Calu3 (cell line): ENCODE measurements at regions not wholly inside any gene's neighbourhood (a gene's known extent, or its start where the extent isn't known, plus 50 kb on each side); places are given as distances from the start of the nearest gene placed in this dataset.

Source experiments
- BruUV-seq: library from RNA; stranded (reverse); fragments of 400-500 nt; replicated peaks from 2 replicates; lab custom pipeline; 2021; lab: Mats Ljungman, UMichigan
- CTCF ChIA-PET: fragments of 300-600 bp; sonication (Branson Sonifier 250); formaldehyde crosslinking; loops from one replicate; lab custom pipeline; 2022; ENCODE audit warnings: antibody characterized with exemption; lab: Charles Lee
- DNase-seq: peaks from one replicate; pipeline ENCODE4 v3.0.0; 2022
- H3K27ac Mint-ChIP-seq: one replicate; pipeline ENCODE4 v1.8.0; 2022; ENCODE audit warnings: mixed read lengths; ENCODE audit not compliant: unreplicated experiment
- H3K27me3 Mint-ChIP-seq: one replicate; pipeline ENCODE4 v1.8.0; 2022; ENCODE audit warnings: mixed read lengths; ENCODE audit not compliant: unreplicated experiment
- H3K36me3 Mint-ChIP-seq: one replicate; pipeline ENCODE4 v1.8.0; 2022; ENCODE audit warnings: mild to moderate bottlenecking, moderate library complexity, mixed read lengths; ENCODE audit not compliant: insufficient read depth, unreplicated experiment
- H3K4me1 Mint-ChIP-seq: one replicate; pipeline ENCODE4 v1.8.0; 2022; ENCODE audit warnings: mild to moderate bottlenecking, low read depth, mixed read lengths; ENCODE audit not compliant: unreplicated experiment
- H3K4me3 Mint-ChIP-seq: one replicate; pipeline ENCODE4 v1.8.0; 2022; ENCODE audit warnings: mild to moderate bottlenecking, low read depth, moderate library complexity, mixed read lengths; ENCODE audit not compliant: unreplicated experiment
- H3K9me3 Mint-ChIP-seq: one replicate; pipeline ENCODE4 v1.8.0; 2022; ENCODE audit warnings: low read depth, mixed read lengths; ENCODE audit not compliant: unreplicated experiment
- CTCF ChIP-seq: fragments of 200-600 bp; IDR thresholded peaks from one replicate; pipeline ENCODE4 v1.8.0; 2022; ENCODE audit warnings: antibody characterized with exemption; ENCODE audit not compliant: unreplicated experiment
- intact Hi-C: fragments of 100-400 bp; cut with micrococcal nuclease; formaldehyde crosslinking; loops from one replicate; pipeline ENCODE4 v1.10.0; 2022; ENCODE audit not compliant: unreplicated experiment

- no peaks in the 10 kb centered on the region for H3K9me3 Mint-ChIP-seq
- no peak overlapping the region for H3K27ac Mint-ChIP-seq
- no peak for TF ChIP-seq CTCF
- H3K4me1 Mint-ChIP-seq: no peaks in the 10 kb centered on the region
- H3K36me3 Mint-ChIP-seq: no peaks in the 10 kb centered on the region
- CTCF ChIA-PET: no interaction called here
- H3K27me3 Mint-ChIP-seq: peaks cover 72% of the 10 kb centered on the region
- BruUV-seq: no TSS peak
- intact Hi-C loops: no loop called here
- no peak overlapping the region for H3K4me3 Mint-ChIP-seq
- DNase-seq: no peak
Measured at GRCh38 chr9:89839449-89839848, 234.6 kb downstream of the GADD45G start.

- Mint-ChIP-seq H3K9me3 (no peaks in the 10 kb centered on the region), H3K27ac (no peak overlapping the region), H3K4me3 (no peak overlapping the region), H3K4me1 (no peaks in the 10 kb centered on the region), H3K27me3 (peaks cover 71% of the 10 kb centered on the region), H3K36me3 (no peaks in the 10 kb centered on the region)
- BruUV-seq: no TSS peak
- intact Hi-C loops: no loop called here
- no peak for TF ChIP-seq CTCF
- DNase-seq: no peak
- CTCF ChIA-PET: no interaction called here
Measured at GRCh38 chr9:89839952-89840351, 235.1 kb downstream of the GADD45G start.

- H3K4me3 Mint-ChIP-seq: no peak overlapping the region
- CTCF ChIA-PET: no interaction called here
- H3K27me3 Mint-ChIP-seq: peaks cover 71% of the 10 kb centered on the region
- H3K4me1 Mint-ChIP-seq: no peaks in the 10 kb centered on the region
- H3K27ac Mint-ChIP-seq: no peak overlapping the region
- intact Hi-C loops: no loop called here
- TF ChIP-seq CTCF: no peak
- DNase-seq: no peak
- BruUV-seq: no TSS peak
- no peaks in the 10 kb centered on the region for H3K36me3 Mint-ChIP-seq
- H3K9me3 Mint-ChIP-seq: no peaks in the 10 kb centered on the region
Measured at GRCh38 chr9:89841456-89841855, 236.6 kb downstream of the GADD45G start.

- Mint-ChIP-seq H3K27ac (no peak overlapping the region), H3K27me3 (peaks cover 76% of the 10 kb centered on the region), H3K36me3 (no peaks in the 10 kb centered on the region), H3K4me3 (no peak overlapping the region), H3K9me3 (no peaks in the 10 kb centered on the region), H3K4me1 (no peaks in the 10 kb centered on the region)
- CTCF ChIA-PET: no interaction called here
- no TSS peak for BruUV-seq
- no peak for TF ChIP-seq CTCF
- intact Hi-C loops: no loop called here
- DNase-seq: no peak
Measured at GRCh38 chr9:89842267-89842768, 237.5 kb downstream of the GADD45G start.
